Neural progenitor cell (in vitro differentiated cells): ENCODE measurements at regions not wholly inside any gene's neighbourhood (a gene's known extent, or its start where the extent isn't known, plus 50 kb on each side); places are given as distances from the start of the nearest gene placed in this dataset.

ENCODE experiments used
- DNase-seq: peaks from one replicate; pipeline ENCODE4 v3.0.0-alpha.2; 2016; ENCODE audit warnings: low spot score
- H2AFZ ChIP-seq: fragments of 200-600 bp; sonication (generic); replicated peaks from 2 replicates; pipeline ENCODE4 v1.6.1; 2016; ENCODE audit warnings: antibody characterized with exemption
- H3F3A ChIP-seq: fragments of 200-600 bp; sonication (generic); 2 replicates; pipeline ENCODE4 v1.6.1; 2016; ENCODE audit warnings: antibody characterized with exemption, low read depth
- H3K27ac ChIP-seq: fragments of 200-600 bp; sonication (generic); 2 replicates; pipeline ENCODE4 v1.5.1; 2016; ENCODE audit warnings: mild to moderate bottlenecking
- H3K27me3 ChIP-seq: fragments of 200-600 bp; sonication (generic); 2 replicates; pipeline ENCODE4 v1.6.1; 2016; ENCODE audit warnings: mild to moderate bottlenecking, moderate library complexity
- H3K36me3 ChIP-seq: fragments of 200-600 bp; sonication (generic); 2 replicates; pipeline ENCODE4 v1.5.1; 2016
- H3K4me1 ChIP-seq: fragments of 200-600 bp; sonication (generic); 2 replicates; pipeline ENCODE4 v1.6.1; 2016; ENCODE audit warnings: mixed run types
- H3K4me2 ChIP-seq: fragments of 200-600 bp; sonication (generic); 2 replicates; pipeline ENCODE4 v1.6.1; 2016
- H3K4me3 ChIP-seq: fragments of 200-600 bp; sonication (generic); 2 replicates; pipeline ENCODE4 v1.5.1; 2016
- H3K79me2 ChIP-seq: fragments of 200-600 bp; sonication (generic); 2 replicates; pipeline ENCODE4 v1.6.1; 2016; ENCODE audit warnings: low read depth
- H3K9ac ChIP-seq: fragments of 200-600 bp; sonication (generic); 2 replicates; pipeline ENCODE4 v1.6.1; 2016
- H3K9me3 ChIP-seq: fragments of 200-600 bp; sonication (generic); 2 replicates; pipeline ENCODE4 v1.5.1; 2016; ENCODE audit warnings: low read depth
- H4K20me1 ChIP-seq: fragments of 200-600 bp; sonication (generic); 2 replicates; pipeline ENCODE4 v1.6.1; 2016; ENCODE audit warnings: low read depth
- H3K27ac Mint-ChIP-seq: 3 replicates; pipeline ENCODE4 v1.8.0; 2021; ENCODE audit warnings: mixed read lengths
- H3K27me3 Mint-ChIP-seq: 2 replicates; pipeline ENCODE4 v1.8.0; 2022; ENCODE audit warnings: low read depth, mild to moderate bottlenecking, inconsistent platforms, moderate library complexity, mixed read lengths; ENCODE audit not compliant: insufficient read depth
- H3K36me3 Mint-ChIP-seq: 3 replicates; pipeline ENCODE4 v1.8.0; 2021; ENCODE audit warnings: mixed read lengths
- H3K4me1 Mint-ChIP-seq: 3 replicates; pipeline ENCODE4 v1.8.0; 2021; ENCODE audit warnings: mixed read lengths
- H3K4me3 Mint-ChIP-seq: 3 replicates; pipeline ENCODE4 v1.8.0; 2021; ENCODE audit warnings: mild to moderate bottlenecking, moderate library complexity, mixed read lengths
- H3K9me3 Mint-ChIP-seq: 3 replicates; pipeline ENCODE4 v1.8.0; 2020; ENCODE audit warnings: mixed read lengths
- EZH2 ChIP-seq: fragments of 200-600 bp; sonication (generic); IDR thresholded peaks from 2 replicates; pipeline ENCODE4 v1.6.1; 2017; ENCODE audit warnings: antibody characterized with exemption, mild to moderate bottlenecking, moderate library complexity
- EZH2phosphoT487 ChIP-seq: fragments of 200-600 bp; sonication (generic); IDR thresholded peaks from 2 replicates; pipeline ENCODE4 v1.6.1; 2017; ENCODE audit warnings: antibody characterized with exemption
- TF ChIP-seq, protein P1 (sequence below): fragments of 200-600 bp; sonication (generic); IDR thresholded peaks from 2 replicates; pipeline ENCODE4 v1.5.1; 2017; ENCODE audit warnings: antibody characterized with exemption, mild to moderate bottlenecking

GRCh38 chrX:122238801-122239200, 945.3 kb upstream of the GRIA3 start:
- H3K4me2 ChIP-seq, result no peak overlapping the region
- H3K27ac ChIP-seq, result no peak overlapping the region
- no peak overlapping the region for H2AFZ ChIP-seq
- peaks cover 38% of the 10 kb centered on the region for H3K36me3 ChIP-seq
- no peaks in the 10 kb centered on the region for H3K4me1 ChIP-seq
- no peaks in the 10 kb centered on the region for H3K9me3 ChIP-seq
- H3F3A ChIP-seq, result peaks cover 22% of the 10 kb centered on the region
- Mint-ChIP-seq H3K36me3 (no peaks in the 10 kb centered on the region), H3K9me3 (peaks cover 6% of the 10 kb centered on the region), H3K4me3 (no peak overlapping the region), H3K27ac (no peak overlapping the region), H3K4me1 (no peaks in the 10 kb centered on the region), H3K27me3 (peaks cover 2% of the 10 kb centered on the region)
- TF ChIP-seq, protein P1, sequence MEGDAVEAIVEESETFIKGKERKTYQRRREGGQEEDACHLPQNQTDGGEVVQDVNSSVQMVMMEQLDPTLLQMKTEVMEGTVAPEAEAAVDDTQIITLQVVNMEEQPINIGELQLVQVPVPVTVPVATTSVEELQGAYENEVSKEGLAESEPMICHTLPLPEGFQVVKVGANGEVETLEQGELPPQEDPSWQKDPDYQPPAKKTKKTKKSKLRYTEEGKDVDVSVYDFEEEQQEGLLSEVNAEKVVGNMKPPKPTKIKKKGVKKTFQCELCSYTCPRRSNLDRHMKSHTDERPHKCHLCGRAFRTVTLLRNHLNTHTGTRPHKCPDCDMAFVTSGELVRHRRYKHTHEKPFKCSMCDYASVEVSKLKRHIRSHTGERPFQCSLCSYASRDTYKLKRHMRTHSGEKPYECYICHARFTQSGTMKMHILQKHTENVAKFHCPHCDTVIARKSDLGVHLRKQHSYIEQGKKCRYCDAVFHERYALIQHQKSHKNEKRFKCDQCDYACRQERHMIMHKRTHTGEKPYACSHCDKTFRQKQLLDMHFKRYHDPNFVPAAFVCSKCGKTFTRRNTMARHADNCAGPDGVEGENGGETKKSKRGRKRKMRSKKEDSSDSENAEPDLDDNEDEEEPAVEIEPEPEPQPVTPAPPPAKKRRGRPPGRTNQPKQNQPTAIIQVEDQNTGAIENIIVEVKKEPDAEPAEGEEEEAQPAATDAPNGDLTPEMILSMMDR, result no peak
- no peaks in the 10 kb centered on the region for H3K27me3 ChIP-seq
- no peak overlapping the region for H3K4me3 ChIP-seq
- H3K9ac ChIP-seq, result no peak overlapping the region
- no peaks in the 10 kb centered on the region for H4K20me1 ChIP-seq
- peaks cover 35% of the 10 kb centered on the region for H3K79me2 ChIP-seq
- no peak for DNase-seq

- Histone ChIP-seq H3F3A (peaks cover 44% of the 10 kb centered on the region), H3K4me1 (no peaks in the 10 kb centered on the region), H3K4me2 (no peak overlapping the region), H2AFZ (no peak overlapping the region), H3K79me2 (peaks cover 3% of the 10 kb centered on the region), H3K27ac (no peak overlapping the region), H4K20me1 (no peaks in the 10 kb centered on the region), H3K9ac (no peak overlapping the region), H3K36me3 (peaks cover 21% of the 10 kb centered on the region), H3K4me3 (no peak overlapping the region), H3K27me3 (no peaks in the 10 kb centered on the region), H3K9me3 (no peaks in the 10 kb centered on the region)
- H3K36me3 Mint-ChIP-seq, result no peaks in the 10 kb centered on the region
- no peaks in the 10 kb centered on the region for H3K4me1 Mint-ChIP-seq
- H3K27me3 Mint-ChIP-seq, result peaks cover 2% of the 10 kb centered on the region
- H3K9me3 Mint-ChIP-seq, result no peaks in the 10 kb centered on the region
- no peak for DNase-seq
- TF ChIP-seq EZH2 (no peak), EZH2phosphoT487 (no peak)
- TF ChIP-seq, protein P1, result no peak
- H3K4me3 Mint-ChIP-seq, result no peak overlapping the region
- H3K27ac Mint-ChIP-seq, result no peak overlapping the region
Observed at GRCh38 chrX:122241959-122242358, 942.1 kb upstream of the GRIA3 start.

DNA sequence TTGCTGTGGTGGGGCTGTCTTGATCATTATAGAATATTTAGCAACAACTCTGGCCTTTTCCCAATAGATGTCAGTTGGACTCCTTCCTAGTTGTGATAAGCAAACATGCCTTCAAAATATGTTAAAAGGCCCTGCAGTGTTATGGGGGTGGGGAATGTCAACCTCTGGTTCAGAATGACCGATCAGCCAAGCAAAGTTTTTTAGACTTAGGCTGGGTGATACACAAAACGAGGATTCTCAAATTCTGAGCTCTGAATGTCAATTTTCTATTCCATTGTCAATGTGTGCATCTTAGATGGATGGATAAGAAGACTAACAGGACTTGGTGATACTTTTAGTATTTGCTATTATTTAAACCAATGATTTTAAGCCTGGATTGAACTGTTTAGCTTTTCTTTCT, 940.0 kb upstream of the GRIA3 start:
- H3K9ac ChIP-seq, result no peak overlapping the region
- Mint-ChIP-seq H3K27me3 (no peaks in the 10 kb centered on the region), H3K36me3 (no peaks in the 10 kb centered on the region), H3K27ac (no peak overlapping the region), H3K9me3 (no peaks in the 10 kb centered on the region), H3K4me3 (no peak overlapping the region), H3K4me1 (no peaks in the 10 kb centered on the region)
- no peak for DNase-seq
- TF ChIP-seq EZH2phosphoT487 (no peak), EZH2 (no peak)
- TF ChIP-seq, protein P1, result no peak
- no peaks in the 10 kb centered on the region for H3K27me3 ChIP-seq
- H3K79me2 ChIP-seq, result peaks cover 3% of the 10 kb centered on the region
- H2AFZ ChIP-seq, result no peak overlapping the region
- H3K36me3 ChIP-seq, result peaks cover 16% of the 10 kb centered on the region
- peaks cover 48% of the 10 kb centered on the region for H3F3A ChIP-seq
- H3K9me3 ChIP-seq, result no peaks in the 10 kb centered on the region
- H3K4me1 ChIP-seq, result no peaks in the 10 kb centered on the region
- no peaks in the 10 kb centered on the region for H4K20me1 ChIP-seq
- H3K4me2 ChIP-seq, result no peak overlapping the region
- no peak overlapping the region for H3K4me3 ChIP-seq
- no peak overlapping the region for H3K27ac ChIP-seq

GRCh38 chrX:122245175-122245574, 938.9 kb upstream of the GRIA3 start:
- H3K36me3 ChIP-seq, result peaks cover 12% of the 10 kb centered on the region
- no peaks in the 10 kb centered on the region for H3K27me3 ChIP-seq
- no peaks in the 10 kb centered on the region for H4K20me1 ChIP-seq
- no peaks in the 10 kb centered on the region for H3K27me3 Mint-ChIP-seq
- TF ChIP-seq EZH2 (no peak), EZH2phosphoT487 (no peak)
- TF ChIP-seq, protein P1, result no peak
- no peaks in the 10 kb centered on the region for H3K36me3 Mint-ChIP-seq
- H3K4me3 ChIP-seq, result no peak overlapping the region
- no peak overlapping the region for H2AFZ ChIP-seq
- no peak overlapping the region for H3K27ac Mint-ChIP-seq
- H3K4me1 Mint-ChIP-seq, result no peaks in the 10 kb centered on the region
- H3K9ac ChIP-seq, result no peak overlapping the region
- no peaks in the 10 kb centered on the region for H3K4me1 ChIP-seq
- H3K9me3 Mint-ChIP-seq, result no peaks in the 10 kb centered on the region
- peaks cover 44% of the 10 kb centered on the region for H3F3A ChIP-seq
- DNase-seq, result no peak
- H3K27ac ChIP-seq, result no peak overlapping the region
- H3K4me3 Mint-ChIP-seq, result no peak overlapping the region
- no peak overlapping the region for H3K4me2 ChIP-seq
- H3K9me3 ChIP-seq, result no peaks in the 10 kb centered on the region
- peaks cover 3% of the 10 kb centered on the region for H3K79me2 ChIP-seq
